ENCODE measurements at regions not wholly inside any gene's neighbourhood (a gene's known extent, or its start where the extent isn't known, plus 50 kb on each side); places are given as distances from the start of the nearest gene placed in this dataset.

DNA sequence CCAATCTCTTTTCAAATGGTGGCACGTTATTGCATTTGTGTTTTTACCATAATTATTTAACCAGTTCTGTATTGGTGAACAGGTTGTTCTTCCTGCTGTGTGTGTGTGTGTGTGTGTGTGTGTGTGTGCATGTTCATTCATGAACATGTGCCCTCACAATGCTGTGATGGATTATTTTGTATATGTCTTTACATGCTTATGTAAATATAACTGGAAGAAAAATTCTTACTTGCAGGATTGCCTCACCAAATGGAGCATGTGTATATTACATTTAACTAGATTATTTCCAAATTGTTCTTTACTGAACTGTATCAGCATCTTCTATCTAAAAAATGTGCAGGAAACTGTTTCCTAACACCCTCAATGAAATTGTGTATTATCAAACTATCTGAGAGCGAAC lies 175.2 kb upstream of the ZPLD1 start:
- 55% methylated on average over 2 of the region's 2 CpGs for WGBS
- H3K4me3 ChIP-seq = no peak overlapping the region

DNA sequence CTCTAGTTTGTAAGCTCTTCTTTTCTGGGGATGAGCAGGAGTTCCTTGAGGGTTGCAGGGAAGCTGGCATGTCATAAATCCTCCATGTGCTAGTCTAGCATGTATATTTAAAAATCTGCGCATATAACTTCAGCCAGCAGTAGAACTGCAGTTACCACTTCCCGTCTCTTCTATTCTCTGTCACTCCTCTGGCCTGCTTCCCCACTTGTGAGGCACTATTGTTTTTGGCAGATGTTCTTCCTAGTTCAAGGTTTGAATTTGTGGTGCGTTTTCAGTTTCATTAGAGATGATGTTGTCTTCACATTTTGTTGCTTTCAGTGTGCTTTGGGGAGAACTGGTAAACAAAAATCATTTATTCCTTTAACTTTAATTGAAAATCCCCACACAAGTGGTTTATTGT lies 169.1 kb upstream of the ZPLD1 start:
- Histone ChIP-seq H3K4me1 (no peaks in the 10 kb centered on the region), H3K36me3 (no peaks in the 10 kb centered on the region), H3K27ac (no peak overlapping the region), H3K9me3 (no peaks in the 10 kb centered on the region), H3K4me3 (no peak overlapping the region), H3K27me3 (no peaks in the 10 kb centered on the region)
- TF ChIP-seq POLR2AphosphoS5 (IDR thresholded peaks at IDR 0.05) (no peak), POLR2A (IDR thresholded peaks at IDR 0.05) (no peak), EP300 (IDR thresholded peaks at IDR 0.05) (no peak)
- TF ChIP-seq, protein P1, sequence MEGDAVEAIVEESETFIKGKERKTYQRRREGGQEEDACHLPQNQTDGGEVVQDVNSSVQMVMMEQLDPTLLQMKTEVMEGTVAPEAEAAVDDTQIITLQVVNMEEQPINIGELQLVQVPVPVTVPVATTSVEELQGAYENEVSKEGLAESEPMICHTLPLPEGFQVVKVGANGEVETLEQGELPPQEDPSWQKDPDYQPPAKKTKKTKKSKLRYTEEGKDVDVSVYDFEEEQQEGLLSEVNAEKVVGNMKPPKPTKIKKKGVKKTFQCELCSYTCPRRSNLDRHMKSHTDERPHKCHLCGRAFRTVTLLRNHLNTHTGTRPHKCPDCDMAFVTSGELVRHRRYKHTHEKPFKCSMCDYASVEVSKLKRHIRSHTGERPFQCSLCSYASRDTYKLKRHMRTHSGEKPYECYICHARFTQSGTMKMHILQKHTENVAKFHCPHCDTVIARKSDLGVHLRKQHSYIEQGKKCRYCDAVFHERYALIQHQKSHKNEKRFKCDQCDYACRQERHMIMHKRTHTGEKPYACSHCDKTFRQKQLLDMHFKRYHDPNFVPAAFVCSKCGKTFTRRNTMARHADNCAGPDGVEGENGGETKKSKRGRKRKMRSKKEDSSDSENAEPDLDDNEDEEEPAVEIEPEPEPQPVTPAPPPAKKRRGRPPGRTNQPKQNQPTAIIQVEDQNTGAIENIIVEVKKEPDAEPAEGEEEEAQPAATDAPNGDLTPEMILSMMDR (IDR thresholded peaks at IDR 0.05) = no peak
- no peak for DNase-seq (ENCODE audit: low spot score in 2 of 2)
- WGBS = 37% methylated on average over 3 of the region's 3 CpGs

More for the DNA sequence above, 175.2 kb upstream of the ZPLD1 start:
- no peak for DNase-seq (ENCODE audit: low spot score in 2 of 2)
- Histone ChIP-seq H3K4me1 (no peaks in the 10 kb centered on the region), H3K27ac (no peak overlapping the region), H3K36me3 (no peaks in the 10 kb centered on the region), H3K27me3 (no peaks in the 10 kb centered on the region), H3K9me3 (no peaks in the 10 kb centered on the region)
- TF ChIP-seq POLR2A (IDR thresholded peaks at IDR 0.05) = no peak
- TF ChIP-seq EP300 (IDR thresholded peaks at IDR 0.05) = no peak
- TF ChIP-seq, protein P1 (IDR thresholded peaks at IDR 0.05) = no peak
- TF ChIP-seq POLR2AphosphoS5 (IDR thresholded peaks at IDR 0.05) = no peak

DNA sequence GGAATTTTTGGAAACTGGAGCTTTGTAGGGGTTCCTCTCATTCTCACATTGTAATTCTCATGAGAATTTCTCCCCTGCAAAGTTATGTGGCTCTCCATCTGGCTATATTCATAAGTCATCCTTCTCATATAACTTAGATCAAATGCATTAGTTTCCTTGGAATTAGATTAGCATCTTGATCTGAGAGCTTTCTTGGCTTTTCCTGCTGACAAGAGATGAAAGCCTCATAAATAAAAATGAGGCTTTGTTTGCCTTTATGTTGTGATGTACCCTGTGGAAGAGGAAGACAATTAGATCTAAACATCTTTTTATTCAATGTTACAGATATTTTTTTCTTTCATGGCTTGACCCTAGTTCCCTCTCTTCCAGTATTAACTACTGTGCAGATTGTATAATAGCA lies 165.4 kb upstream of the ZPLD1 start:
- no peaks in the 10 kb centered on the region for H3K27me3 ChIP-seq
- TF ChIP-seq POLR2AphosphoS5 (IDR thresholded peaks at IDR 0.05) = no peak
- TF ChIP-seq, protein P1 (IDR thresholded peaks at IDR 0.05) = no peak
- no peak for TF ChIP-seq EP300 (IDR thresholded peaks at IDR 0.05)
- no peak for TF ChIP-seq POLR2A (IDR thresholded peaks at IDR 0.05)
- no peak overlapping the region for H3K27ac ChIP-seq
- no peak for DNase-seq (ENCODE audit: low spot score in 2 of 2)
- H3K4me3 ChIP-seq = no peak overlapping the region
- H3K9me3 ChIP-seq = no peaks in the 10 kb centered on the region
- no peaks in the 10 kb centered on the region for H3K4me1 ChIP-seq
- no peaks in the 10 kb centered on the region for H3K36me3 ChIP-seq

DNA sequence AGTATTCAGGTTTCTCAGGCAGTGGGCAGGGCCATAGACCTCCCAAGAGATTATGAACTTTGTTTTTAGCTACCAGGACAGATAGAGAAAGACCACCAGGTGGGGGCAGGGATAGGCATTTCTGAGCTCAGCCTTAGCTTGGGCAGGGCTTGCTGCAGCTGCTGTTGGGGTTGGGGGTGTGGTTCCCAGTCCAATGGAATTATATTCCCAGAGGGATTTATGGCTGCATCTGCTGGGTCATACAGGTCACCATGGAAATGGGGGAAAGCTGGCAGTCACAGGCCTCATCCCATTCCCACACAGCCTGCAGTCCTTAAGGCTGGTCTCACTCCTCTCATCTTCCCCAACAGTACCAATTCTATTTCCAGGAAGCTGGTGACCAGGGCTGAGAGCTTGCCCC lies 144.6 kb upstream of the ZPLD1 start:
- H3K4me3 ChIP-seq = no peak overlapping the region
- TF ChIP-seq POLR2A (IDR thresholded peaks at IDR 0.05) (no peak), EP300 (IDR thresholded peaks at IDR 0.05) (no peak), POLR2AphosphoS5 (IDR thresholded peaks at IDR 0.05) (no peak)
- TF ChIP-seq, protein P1 (IDR thresholded peaks at IDR 0.05) = no peak
- no peaks in the 10 kb centered on the region for H3K27me3 ChIP-seq
- no peak overlapping the region for H3K27ac ChIP-seq
- no peaks in the 10 kb centered on the region for H3K4me1 ChIP-seq
- no peaks in the 10 kb centered on the region for H3K9me3 ChIP-seq
- DNase-seq (ENCODE audit: low spot score in 2 of 2) = no peak
- no peaks in the 10 kb centered on the region for H3K36me3 ChIP-seq

DNA sequence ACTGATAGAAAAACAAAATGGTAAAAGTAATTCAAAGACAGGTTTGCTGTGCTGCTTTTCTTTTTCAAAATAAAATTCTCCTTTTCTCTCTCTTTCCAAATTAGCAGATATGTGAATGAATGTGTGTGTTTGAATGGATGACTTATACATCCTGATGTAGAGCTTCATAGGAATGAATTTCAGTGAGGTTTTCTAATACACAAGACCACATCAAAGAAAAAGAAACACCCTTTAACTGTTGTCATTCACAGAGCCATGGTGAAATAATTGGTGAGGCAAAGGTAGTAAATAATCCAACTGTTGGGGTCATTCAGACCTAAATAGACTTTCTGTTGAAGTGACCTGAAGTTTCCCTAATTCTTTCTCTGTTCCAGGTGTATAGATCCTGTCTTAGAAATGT lies 139.1 kb upstream of the ZPLD1 start:
- TF ChIP-seq, protein P1 (IDR thresholded peaks at IDR 0.05) = no peak
- TF ChIP-seq POLR2A (IDR thresholded peaks at IDR 0.05) (no peak), EP300 (IDR thresholded peaks at IDR 0.05) (no peak), POLR2AphosphoS5 (IDR thresholded peaks at IDR 0.05) (no peak)
- DNase-seq (ENCODE audit: low spot score in 2 of 2) = no peak
- Histone ChIP-seq H3K4me3 (no peak overlapping the region), H3K27ac (no peak overlapping the region), H3K36me3 (no peaks in the 10 kb centered on the region), H3K4me1 (no peaks in the 10 kb centered on the region), H3K9me3 (no peaks in the 10 kb centered on the region), H3K27me3 (no peaks in the 10 kb centered on the region)
